ENCODE measurements at regions not wholly inside any gene's neighbourhood (a gene's known extent, or its start where the extent isn't known, plus 50 kb on each side); places are given as distances from the start of the nearest gene placed in this dataset.

DNA sequence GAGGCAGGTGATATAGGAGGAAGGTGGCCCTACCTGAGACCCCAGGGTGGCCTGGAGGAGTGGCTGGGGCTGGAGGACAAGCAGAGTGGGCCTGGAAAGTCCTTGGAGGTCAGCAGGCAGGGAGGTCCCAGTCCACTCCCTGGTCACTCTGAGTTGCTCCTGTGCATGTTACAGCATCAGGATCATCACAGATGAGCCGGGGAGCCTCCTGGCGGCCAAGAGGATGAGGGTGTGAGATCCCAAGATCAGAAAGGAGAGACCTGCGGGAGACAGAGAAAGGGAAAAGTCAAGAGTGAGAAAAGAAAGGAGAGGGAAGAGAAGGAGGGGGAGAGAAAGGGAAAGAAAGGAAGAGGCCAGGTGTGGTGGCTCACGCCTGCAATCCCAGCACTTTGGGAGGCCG is 71.7 kb downstream of the MRM1 start:
- Mint-ChIP-seq H3K4me1 (peaks cover 37 to 59% (median 44%) of the 10 kb centered on the region in 4 donors), H3K9me3 (no peaks in the 10 kb centered on the region), H3K27me3 (no peaks in the 10 kb centered on the region), H3K36me3 (peaks cover 0 to 3% of the 10 kb centered on the region in 2 donors), H3K4me3 (peak overlapping the region; percentile 2 to 73 (median 51)), H3K27ac (peak overlapping the region; percentile 8 to 89 (median 69))
- H3K27ac ChIP-seq (ENCODE audit: low read depth, low read length), result no peak overlapping the region
- ChIA-PET CTCF (ENCODE audit: partially characterized antibody) (interaction anchor here (1.4 to 1.7 kb wide), 2 partner anchors 34 to 82 kb away, joined by 4 read pairs; no protein-coding TSS in a partner anchor), POLR2A (ENCODE audit: partially characterized antibody) (interaction anchor here (0.9 kb wide), 1 partner anchor 30 kb away, joined by 4 read pairs; no protein-coding TSS in a partner anchor)
- intact Hi-C loops (cut with micrococcal nuclease), result no loop called here
- H3K36me3 ChIP-seq (ENCODE audit: insufficient read depth, low read length), result no peaks in the 10 kb centered on the region
- no peak overlapping the region for H3K4me3 ChIP-seq (ENCODE audit: low read length in 2 of 2)
- H3K9me3 ChIP-seq (ENCODE audit: control insufficient read depth in 1 of 2, low read length in 2 of 2), result no peaks in the 10 kb centered on the region
- peaks cover 57% of the 10 kb centered on the region for H3K4me1 ChIP-seq (ENCODE audit: insufficient read depth, low read length)
- no peak for DNase-seq
- H3K27me3 ChIP-seq (ENCODE audit: insufficient read depth, low read length), result no peaks in the 10 kb centered on the region

DNA sequence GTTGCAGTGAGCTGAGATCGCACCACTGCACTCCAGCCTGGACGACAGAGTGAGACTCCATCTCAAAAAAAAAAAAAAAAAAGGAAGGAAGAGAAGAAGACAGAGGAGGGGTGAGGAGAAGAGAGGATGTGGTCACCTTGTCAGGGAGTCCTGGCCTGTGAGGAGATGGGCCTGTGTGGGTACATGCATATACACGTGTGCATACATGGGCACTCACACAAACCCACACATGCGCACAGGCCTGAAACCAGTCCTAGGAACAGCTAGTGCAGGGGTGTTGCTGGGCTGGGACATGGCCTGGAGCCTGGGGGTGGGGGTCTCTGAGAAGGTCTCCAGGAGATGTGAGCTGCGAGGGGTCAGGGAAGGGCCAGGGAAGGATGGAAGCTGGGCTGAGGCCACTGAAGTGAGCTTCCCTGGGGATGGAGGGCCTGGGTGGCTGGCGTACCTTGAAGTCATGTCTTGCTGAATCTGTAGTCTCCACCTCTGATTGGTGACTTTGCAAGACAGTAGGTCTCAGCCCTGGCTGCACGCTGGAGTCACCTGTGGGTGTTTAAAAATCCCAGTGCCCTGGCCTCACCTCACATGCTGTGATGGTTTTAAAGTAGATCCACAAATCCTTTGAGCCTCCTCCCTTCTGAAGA is 72.4 kb downstream of the MRM1 start:
- Mint-ChIP-seq H3K4me1 (peaks cover 37 to 59% (median 44%) of the 10 kb centered on the region in 4 donors), H3K36me3 (peaks cover 0 to 3% of the 10 kb centered on the region in 2 donors), H3K4me3 (peak overlapping the region; percentile 56 to 89 (median 76)), H3K9me3 (no peaks in the 10 kb centered on the region), H3K27ac (peak overlapping the region; percentile 61 to 92 (median 89)), H3K27me3 (no peaks in the 10 kb centered on the region)
- intact Hi-C loops (cut with micrococcal nuclease), result no loop called here
- no peak overlapping the region for H3K4me3 ChIP-seq (ENCODE audit: low read length in 2 of 2)
- DNase-seq, result no peak
- no peaks in the 10 kb centered on the region for H3K27me3 ChIP-seq (ENCODE audit: insufficient read depth, low read length)
- H3K36me3 ChIP-seq (ENCODE audit: insufficient read depth, low read length), result no peaks in the 10 kb centered on the region
- H3K4me1 ChIP-seq (ENCODE audit: insufficient read depth, low read length), result peaks cover 57% of the 10 kb centered on the region
- ChIA-PET POLR2A (ENCODE audit: partially characterized antibody) (interaction anchor here (0.9 to 1.2 kb wide), 2 partner anchors 30 to 52 kb away, joined by 4 read pairs; no protein-coding TSS in a partner anchor), CTCF (ENCODE audit: partially characterized antibody) (interaction anchor here (1.4 to 1.7 kb wide), 2 partner anchors 33 to 81 kb away, joined by 4 read pairs; no protein-coding TSS in a partner anchor)
- H3K9me3 ChIP-seq (ENCODE audit: control insufficient read depth in 1 of 2, low read length in 2 of 2), result no peaks in the 10 kb centered on the region
- peak overlapping the region; percentile 34 for H3K27ac ChIP-seq (ENCODE audit: low read depth, low read length)

DNA sequence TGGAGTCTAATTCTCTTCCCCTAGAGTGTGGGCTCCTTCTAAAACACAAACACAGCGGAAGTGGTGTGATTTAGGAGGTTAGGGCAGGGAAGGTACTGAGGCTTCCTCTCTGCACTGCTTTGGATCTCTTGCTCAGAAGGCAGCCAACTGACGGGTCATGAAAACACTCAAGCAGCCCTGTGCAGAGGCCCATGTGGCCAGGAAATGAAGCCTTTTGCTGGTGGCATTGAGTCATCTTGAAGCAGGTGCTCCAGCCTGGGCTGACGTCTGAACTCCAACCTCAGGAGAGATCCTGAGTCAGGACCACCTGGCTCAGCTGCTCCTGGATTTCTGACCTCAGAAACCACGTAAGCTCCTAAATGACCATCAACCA is 72.9 kb downstream of the MRM1 start:
- Mint-ChIP-seq H3K9me3 (no peaks in the 10 kb centered on the region), H3K4me1 (peaks cover 37 to 59% (median 45%) of the 10 kb centered on the region in 4 donors), H3K27ac (peak overlapping the region; percentile 49 to 92 (median 89)), H3K4me3 (peak overlapping the region; percentile 55 to 89 (median 76)), H3K27me3 (no peaks in the 10 kb centered on the region), H3K36me3 (peaks cover 0 to 3% of the 10 kb centered on the region in 2 donors)
- intact Hi-C loops (cut with micrococcal nuclease), result no loop called here
- peak; percentile 50 to 74 (median 66) for DNase-seq
- Histone ChIP-seq H3K4me3 (ENCODE audit: low read length in 2 of 2) (no peak overlapping the region), H3K27me3 (ENCODE audit: insufficient read depth, low read length) (no peaks in the 10 kb centered on the region), H3K36me3 (ENCODE audit: insufficient read depth, low read length) (no peaks in the 10 kb centered on the region), H3K4me1 (ENCODE audit: insufficient read depth, low read length) (peaks cover 57% of the 10 kb centered on the region), H3K9me3 (ENCODE audit: control insufficient read depth in 1 of 2, low read length in 2 of 2) (no peaks in the 10 kb centered on the region), H3K27ac (ENCODE audit: low read depth, low read length) (peak overlapping the region; percentile 34)
- POLR2A ChIA-PET (ENCODE audit: partially characterized antibody), result interaction anchor here (1.0 to 1.2 kb wide), 3 partner anchors 47 to 52 kb away, joined by 3 to 4 read pairs (median 4); no protein-coding TSS in a partner anchor
- CTCF ChIA-PET (ENCODE audit: partially characterized antibody), result interaction anchor here (1.1 to 1.7 kb wide), 2 partner anchors 48 to 81 kb away, joined by 3 to 4 read pairs; no protein-coding TSS in a partner anchor

DNA sequence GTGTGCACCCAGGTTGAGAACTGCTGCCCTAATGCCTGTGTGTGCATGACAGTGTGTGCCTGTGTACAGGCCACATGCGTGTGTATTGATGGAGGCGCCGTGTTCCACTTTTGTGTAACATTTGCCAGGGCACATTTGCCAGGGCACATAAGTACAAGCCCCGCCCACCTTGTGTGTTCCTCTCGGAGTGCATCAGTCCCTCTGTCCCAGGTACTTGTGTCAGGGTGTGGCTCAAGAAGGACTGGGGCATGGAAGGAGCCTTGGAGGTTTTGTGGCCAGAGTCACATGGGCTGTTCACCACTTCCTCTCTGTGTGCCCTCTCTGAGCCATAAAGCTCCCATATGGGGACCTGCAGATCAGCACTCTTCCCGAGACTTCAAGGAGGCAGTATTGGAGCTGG is 73.9 kb downstream of the MRM1 start:
- DNase-seq, result peak in 3 of 5 donors; percentile 19 to 31 (median 24)
- intact Hi-C loops (cut with micrococcal nuclease), result loop anchor here (1.0 kb wide), 1 partner anchor 47 kb away; no protein-coding TSS in a partner anchor
- POLR2A ChIA-PET (ENCODE audit: partially characterized antibody), result interaction anchor here (1.0 to 1.8 kb wide), 7 partner anchors 10 to 74 kb away, joined by 3 to 5 read pairs (median 4); partner anchors contain the start of gene MRM1
- peak overlapping the region; percentile 26 for H3K27ac ChIP-seq (ENCODE audit: low read depth, low read length)
- peak overlapping the region in 7 of 8 donors; percentile 59 to 89 (median 76) for H3K4me3 Mint-ChIP-seq
- H3K4me3 ChIP-seq (ENCODE audit: low read length in 2 of 2), result peak overlapping the region; percentile 28 to 52
- CTCF ChIA-PET (ENCODE audit: partially characterized antibody), result interaction anchor here (1.1 to 2.2 kb wide), 3 partner anchors 20 to 49 kb away, joined by 3 to 6 read pairs (median 5); no protein-coding TSS in a partner anchor
- H3K9me3 ChIP-seq (ENCODE audit: control insufficient read depth in 1 of 2, low read length in 2 of 2), result no peaks in the 10 kb centered on the region
- H3K27me3 Mint-ChIP-seq, result no peaks in the 10 kb centered on the region
- H3K36me3 Mint-ChIP-seq, result no peaks in the 10 kb centered on the region
- peak overlapping the region; percentile 74 to 92 (median 89) for H3K27ac Mint-ChIP-seq
- H3K27me3 ChIP-seq (ENCODE audit: insufficient read depth, low read length), result no peaks in the 10 kb centered on the region
- no peaks in the 10 kb centered on the region for H3K36me3 ChIP-seq (ENCODE audit: insufficient read depth, low read length)
- peaks cover 57% of the 10 kb centered on the region for H3K4me1 ChIP-seq (ENCODE audit: insufficient read depth, low read length)
- H3K9me3 Mint-ChIP-seq, result no peaks in the 10 kb centered on the region
- H3K4me1 Mint-ChIP-seq, result peaks cover 37 to 59% (median 43%) of the 10 kb centered on the region in 4 donors

DNA sequence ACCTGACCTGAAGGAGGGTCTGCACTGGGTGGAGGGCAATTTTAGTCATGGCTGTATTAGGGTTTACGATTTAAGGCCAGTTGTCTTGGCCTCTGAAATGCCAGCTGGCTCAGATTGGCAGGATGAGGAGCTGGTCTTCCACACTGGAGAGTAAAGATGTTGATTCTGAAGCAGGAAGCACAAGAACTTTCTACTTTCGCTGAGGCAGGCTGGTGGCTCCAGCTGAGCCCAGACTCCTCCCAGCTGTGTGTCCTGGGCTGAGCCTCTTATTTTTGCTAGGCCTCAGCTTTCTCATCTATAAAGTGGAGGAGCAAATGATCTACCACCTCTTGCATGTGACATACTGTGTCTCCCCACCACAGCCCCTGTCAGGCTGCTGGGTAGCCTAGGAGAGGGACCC is 74.4 kb downstream of the MRM1 start:
- DNase-seq, result no peak
- Mint-ChIP-seq H3K27me3 (no peaks in the 10 kb centered on the region), H3K9me3 (no peaks in the 10 kb centered on the region), H3K27ac (peak overlapping the region; percentile 74 to 92 (median 89)), H3K36me3 (no peaks in the 10 kb centered on the region), H3K4me1 (peaks cover 37 to 59% (median 43%) of the 10 kb centered on the region in 4 donors), H3K4me3 (peak overlapping the region in 7 of 8 donors; percentile 59 to 89 (median 76))
- Histone ChIP-seq H3K4me3 (ENCODE audit: low read length in 2 of 2) (peak overlapping the region; percentile 28 to 52), H3K36me3 (ENCODE audit: insufficient read depth, low read length) (no peaks in the 10 kb centered on the region), H3K27ac (ENCODE audit: low read depth, low read length) (peak overlapping the region; percentile 26), H3K4me1 (ENCODE audit: insufficient read depth, low read length) (peaks cover 54% of the 10 kb centered on the region), H3K9me3 (ENCODE audit: control insufficient read depth in 1 of 2, low read length in 2 of 2) (no peaks in the 10 kb centered on the region), H3K27me3 (ENCODE audit: insufficient read depth, low read length) (no peaks in the 10 kb centered on the region)
- ChIA-PET CTCF (ENCODE audit: partially characterized antibody) (interaction anchor here (1.3 to 2.2 kb wide), 2 partner anchors 20 to 49 kb away, joined by 5 to 6 read pairs; no protein-coding TSS in a partner anchor), POLR2A (ENCODE audit: partially characterized antibody) (interaction anchor here (1.0 to 1.8 kb wide), 5 partner anchors 9 to 74 kb away, joined by 3 to 5 read pairs (median 5); partner anchors contain the start of gene MRM1)
- intact Hi-C loops (cut with micrococcal nuclease), result loop anchor here (1.0 kb wide), 1 partner anchor 47 kb away; no protein-coding TSS in a partner anchor

DNA sequence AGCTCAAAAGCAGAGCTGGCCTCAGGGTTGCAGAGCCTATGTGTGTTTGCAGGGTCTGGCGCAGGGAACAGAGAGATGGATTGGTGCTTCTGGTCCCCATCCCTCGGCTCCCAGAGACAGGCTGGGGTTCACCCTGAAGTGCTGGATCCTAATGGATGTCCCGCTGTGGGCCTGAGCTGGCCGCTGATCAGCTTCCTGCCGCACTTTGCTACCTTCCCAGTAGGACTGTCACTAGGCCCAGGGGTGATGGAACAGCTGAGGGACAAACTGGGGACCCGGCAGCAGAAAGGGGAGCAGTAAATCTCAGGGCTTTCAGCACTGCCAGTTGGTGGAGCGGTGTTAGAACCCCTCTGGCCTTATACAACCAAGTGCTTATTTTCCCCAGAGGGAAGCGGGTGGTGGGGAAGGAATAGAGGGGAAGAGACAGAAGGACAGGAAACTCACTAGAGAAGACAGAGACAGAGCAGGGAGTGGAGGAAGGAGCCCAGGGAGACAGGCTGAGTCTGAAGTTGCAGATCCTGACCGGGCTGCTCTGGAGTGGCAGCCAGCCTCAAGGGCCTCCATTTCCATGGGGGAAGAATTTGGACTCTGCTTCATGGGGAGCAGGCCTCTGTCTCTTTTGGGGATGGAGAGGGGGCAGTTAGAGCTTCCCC is 78.6 kb downstream of the MRM1 start:
- H3K4me3 ChIP-seq (ENCODE audit: low read length in 2 of 2), result no peak overlapping the region
- Mint-ChIP-seq H3K4me1 (peaks cover 18 to 20% (median 19%) of the 10 kb centered on the region in 4 donors), H3K36me3 (no peaks in the 10 kb centered on the region), H3K4me3 (no peak overlapping the region), H3K27me3 (no peaks in the 10 kb centered on the region), H3K27ac (peak overlapping the region in 2 of 7 donors; percentile 11 to 37), H3K9me3 (no peaks in the 10 kb centered on the region)
- peaks cover 22% of the 10 kb centered on the region for H3K4me1 ChIP-seq (ENCODE audit: insufficient read depth, low read length)
- intact Hi-C loops (cut with micrococcal nuclease), result no loop called here
- H3K27me3 ChIP-seq (ENCODE audit: insufficient read depth, low read length), result no peaks in the 10 kb centered on the region
- ChIA-PET POLR2A (ENCODE audit: partially characterized antibody) (no interaction called here), CTCF (ENCODE audit: partially characterized antibody) (no interaction called here)
- H3K36me3 ChIP-seq (ENCODE audit: insufficient read depth, low read length), result no peaks in the 10 kb centered on the region
- DNase-seq, result no peak
- no peak overlapping the region for H3K27ac ChIP-seq (ENCODE audit: low read depth, low read length)
- H3K9me3 ChIP-seq (ENCODE audit: control insufficient read depth in 1 of 2, low read length in 2 of 2), result no peaks in the 10 kb centered on the region

Measured in CD4-positive, alpha-beta memory T cell (primary cell).